HG03066 (cell line): ENCODE measurements at regions not wholly inside any gene's neighbourhood (a gene's known extent, or its start where the extent isn't known, plus 50 kb on each side); places are given as distances from the start of the nearest gene placed in this dataset.

Experiments used
- ATAC-seq: cut with Tn5 transposase; IDR thresholded peaks from one replicate; pipeline ENCODE4 v1.9.1; 2021; ENCODE audit warnings: low read depth; ENCODE audit not compliant: unreplicated experiment

DNA sequence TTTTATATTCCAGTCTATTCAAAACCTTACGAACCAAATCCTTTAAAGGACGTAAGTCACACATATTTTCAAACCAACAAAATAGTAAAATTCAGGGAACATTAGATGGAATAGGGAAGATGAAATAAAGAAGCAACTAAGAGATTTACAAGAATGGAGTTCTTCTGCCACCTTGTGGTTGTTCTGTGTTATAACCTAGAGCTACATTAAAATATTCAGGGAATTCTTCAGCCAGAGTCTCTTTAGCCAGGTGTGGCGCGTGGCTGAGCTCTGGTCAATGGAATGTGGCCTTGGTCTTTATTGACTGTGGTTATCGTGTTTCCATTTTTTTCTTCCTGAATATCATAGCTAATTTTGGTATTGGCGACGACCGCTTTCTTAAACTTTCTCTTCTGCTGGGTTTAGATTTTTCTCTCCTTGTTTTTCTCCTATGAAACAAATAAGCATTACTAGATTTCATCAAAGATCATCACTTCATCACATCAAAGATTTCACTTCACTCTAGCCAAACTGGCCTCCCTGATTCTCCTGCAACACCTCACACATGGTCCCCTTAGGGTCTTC is 221.3 kb downstream of the MRPL39 start:
- ATAC-seq: no peak

DNA sequence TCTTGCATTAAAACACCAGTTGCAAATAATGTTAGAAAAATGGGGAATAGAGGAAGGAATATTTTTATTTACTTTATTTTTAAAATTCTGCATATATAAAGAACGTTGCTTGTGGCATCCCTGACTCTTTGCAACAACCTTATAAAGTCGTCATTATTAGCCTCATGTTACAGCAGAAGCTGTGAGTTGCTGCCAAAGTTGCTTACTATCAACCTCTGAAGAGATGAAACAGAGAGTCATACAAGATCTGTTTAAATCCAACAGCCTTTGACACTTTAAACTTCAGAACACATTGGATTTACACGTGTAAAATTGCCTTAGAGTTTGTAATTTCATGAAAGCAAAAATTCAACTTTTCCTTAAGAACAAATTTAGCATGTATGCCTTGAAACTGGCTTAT is 221.9 kb downstream of the MRPL39 start:
- ATAC-seq: no peak

DNA sequence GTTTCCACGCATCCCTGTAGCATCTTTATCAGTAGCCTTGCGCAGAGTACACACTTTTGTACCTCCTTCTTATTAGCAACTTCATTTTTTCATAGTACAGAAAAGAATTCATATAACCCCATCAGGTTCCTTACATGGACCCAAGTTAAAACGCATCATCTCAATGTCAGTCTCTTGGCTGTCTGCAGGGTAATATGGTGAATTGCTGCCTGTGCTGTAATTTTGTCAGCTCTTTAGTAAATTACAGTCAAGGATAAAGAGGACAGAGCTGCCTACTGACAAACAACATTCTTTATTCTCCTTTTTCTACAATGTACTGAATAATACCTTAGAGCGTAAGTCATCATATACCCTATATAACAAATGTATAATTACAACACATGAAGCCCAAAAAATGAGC is 222.5 kb downstream of the MRPL39 start:
- ATAC-seq: no peak

DNA sequence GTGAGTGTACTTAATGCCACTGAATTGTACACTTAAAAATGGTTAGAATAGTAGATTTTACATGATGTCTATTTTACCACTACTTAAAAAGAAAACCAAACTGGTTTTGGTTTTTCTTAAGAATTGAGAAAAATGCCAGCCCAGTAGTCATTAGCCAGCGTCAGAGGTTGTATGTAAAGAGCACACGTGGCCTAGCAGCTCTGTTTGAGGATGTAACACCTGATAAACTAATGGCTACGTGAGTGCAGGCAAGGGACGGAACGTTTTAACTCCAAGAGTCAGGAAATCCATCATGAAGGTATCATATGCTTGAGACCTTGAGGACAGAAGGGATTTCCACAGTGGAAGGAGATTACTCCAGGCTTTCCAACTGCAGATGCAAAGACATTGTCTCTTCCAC is 223.7 kb downstream of the MRPL39 start:
- no peak for ATAC-seq

DNA sequence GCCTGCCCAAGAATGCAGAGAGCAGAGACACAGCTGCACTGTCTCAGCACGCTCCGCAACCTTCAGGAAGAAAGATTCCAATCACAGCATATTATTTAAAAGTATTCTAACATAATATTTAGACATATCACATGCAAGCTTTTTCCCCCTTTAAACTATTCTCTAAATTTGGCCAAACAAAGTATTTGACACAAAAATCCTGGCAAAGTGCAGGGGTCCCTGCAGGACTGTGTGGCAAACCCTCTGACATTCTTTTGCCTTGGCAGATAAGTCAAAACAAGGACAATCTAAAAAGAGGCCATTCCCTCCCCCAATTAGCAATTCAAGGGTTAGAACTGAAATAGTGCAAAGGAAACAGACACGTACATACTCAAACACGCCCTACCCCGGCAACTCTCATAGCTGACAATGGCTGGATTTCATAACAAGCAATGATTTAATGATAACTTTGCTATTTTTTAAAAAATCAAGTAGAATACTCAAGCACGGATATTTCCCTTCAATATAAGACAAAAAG is 225.3 kb downstream of the MRPL39 start:
- ATAC-seq: no peak

DNA sequence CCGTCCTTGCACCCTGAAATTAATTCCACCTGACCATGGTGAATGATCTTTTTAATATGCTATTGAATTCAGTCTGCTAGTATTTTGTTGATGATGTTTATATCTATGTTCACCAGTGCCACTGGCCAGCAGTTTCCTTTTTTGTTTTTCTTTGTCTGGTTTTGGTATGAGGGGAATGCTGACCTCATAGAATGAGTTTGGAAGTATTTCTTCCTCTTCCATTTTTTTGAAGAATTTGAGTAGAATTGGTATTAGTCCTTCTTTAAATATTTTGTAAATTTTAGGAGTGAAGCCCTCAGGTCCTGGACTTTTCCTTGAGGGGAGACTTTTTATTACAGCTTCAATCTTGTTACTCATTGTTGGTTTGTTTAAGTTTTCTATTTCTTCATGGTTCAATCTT is 231.6 kb downstream of the MRPL39 start:
- no peak for ATAC-seq

DNA sequence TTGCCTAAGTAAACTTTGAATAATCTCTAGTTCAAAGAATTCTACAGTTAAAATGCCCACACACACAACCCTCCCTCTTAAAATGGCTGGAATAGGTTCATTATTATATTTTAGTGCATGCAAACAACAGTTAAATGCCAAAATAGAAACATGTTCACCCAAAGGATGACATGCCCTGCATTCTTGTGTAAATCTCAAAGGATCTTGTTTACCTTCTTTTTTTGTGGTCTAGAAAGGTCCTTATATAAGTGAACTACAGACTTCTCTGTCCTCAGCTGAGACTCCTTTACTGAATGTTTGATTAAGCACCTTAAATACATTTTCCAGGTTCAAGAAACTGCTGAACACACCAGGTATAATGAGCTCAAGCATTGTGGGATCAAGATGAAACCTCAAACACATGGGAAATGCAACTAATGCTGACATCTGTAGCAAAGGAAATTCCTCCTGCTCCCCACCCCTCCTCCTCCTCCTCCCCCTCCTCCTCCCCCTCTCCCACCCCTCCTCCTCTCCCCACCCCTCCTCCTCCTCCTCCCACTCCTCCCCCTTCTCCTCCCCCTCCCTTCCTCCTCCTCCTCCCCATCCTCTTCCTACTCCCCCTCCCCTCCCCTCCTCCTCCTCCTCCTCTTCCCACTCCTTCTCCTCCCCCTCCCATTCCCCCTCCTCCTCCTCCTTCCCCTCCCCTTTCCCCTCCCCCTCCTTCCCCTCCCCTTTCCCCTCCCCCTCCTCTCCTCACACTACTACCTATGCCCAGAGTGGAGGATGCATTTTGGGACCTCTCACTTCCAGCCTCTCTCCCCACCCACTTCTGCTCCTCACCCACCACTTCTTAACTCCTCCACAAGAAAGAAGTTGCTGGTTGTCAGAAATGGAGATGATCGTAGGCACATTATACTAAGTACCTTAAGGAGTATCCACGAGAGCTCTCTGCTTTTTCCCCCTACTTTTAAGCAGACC is 233.9 kb downstream of the MRPL39 start:
- no peak for ATAC-seq

DNA sequence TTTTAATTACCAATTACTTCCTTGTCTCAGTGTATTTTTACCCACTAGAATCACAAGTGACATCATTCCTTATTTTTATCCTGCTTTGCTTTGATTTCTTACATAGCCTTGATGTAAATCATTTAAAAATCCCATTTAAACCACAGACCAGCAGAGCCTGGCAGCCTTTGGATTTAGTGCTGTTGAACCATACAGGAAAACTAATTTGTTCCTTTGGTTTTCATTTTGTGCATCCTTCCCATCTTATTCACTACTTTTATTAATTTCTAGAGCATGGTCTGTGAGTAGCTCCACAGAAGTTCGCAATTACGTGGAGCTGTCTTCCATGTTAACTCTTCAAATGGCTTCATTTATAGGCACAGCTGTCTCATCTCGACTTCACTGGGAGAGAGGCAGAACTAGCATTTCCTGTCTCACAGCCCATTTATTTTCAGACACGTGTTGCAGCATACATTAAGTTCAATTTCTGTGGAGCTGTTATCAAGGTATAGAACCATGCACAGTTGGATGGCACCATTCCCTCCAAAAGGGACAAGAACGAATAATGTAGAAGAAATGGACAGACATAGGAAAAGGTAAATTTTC is 235.3 kb downstream of the MRPL39 start:
- ATAC-seq: no peak

DNA sequence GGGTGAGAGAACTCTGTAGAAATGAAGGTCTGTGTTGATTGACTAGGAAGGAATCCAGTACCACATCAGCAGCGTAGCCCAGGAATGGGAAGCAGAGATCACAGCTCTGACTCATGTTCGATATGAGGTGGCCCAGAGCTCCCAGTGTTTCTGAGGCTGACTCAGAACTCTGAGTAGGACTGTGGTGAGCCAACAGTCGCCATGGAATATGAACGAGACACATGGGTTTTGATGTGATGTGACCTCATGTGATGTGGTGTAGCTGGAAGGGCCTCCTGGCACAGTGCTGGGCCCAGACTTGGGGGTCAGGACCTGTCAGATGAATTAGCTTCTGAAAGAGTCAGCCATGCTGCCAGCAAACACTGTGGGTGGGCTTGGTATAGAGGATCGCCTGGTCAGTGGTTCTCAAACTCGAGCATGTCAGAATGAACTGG is 237.0 kb downstream of the MRPL39 start:
- ATAC-seq: no peak

DNA sequence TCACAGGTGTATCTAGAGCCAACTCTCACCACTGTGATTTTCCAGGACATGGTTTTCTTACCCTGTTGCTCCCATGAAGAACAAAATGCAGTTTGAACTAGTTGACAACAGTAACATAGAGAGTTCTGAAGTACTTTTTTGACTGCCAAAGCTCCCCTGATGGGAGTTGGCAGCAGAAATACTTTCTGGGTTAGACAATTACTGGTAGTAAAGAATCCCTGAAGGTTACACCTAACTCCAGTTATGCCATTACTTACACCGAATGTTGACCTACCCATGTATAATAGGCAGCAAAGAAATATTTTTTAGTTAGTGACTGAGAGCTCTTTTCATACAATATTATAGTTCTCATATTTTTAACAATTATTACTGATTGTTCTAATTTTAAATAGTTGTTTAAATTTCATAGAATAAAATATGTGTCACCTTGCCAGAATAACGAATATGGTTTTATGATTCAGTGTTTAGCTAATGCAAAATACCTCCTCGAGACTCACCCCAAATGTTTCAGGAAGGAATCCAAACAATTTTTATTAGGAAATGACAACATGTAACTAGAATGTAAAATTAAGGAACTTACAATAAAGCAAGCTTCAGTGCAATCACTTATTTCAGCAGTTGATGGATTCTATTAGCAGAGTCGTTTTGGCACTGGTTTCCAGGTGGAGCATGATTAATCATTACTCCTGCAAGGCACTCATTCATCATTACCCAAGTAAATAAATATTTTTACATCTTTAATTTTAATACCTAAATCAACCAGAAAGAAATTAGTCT is 237.6 kb downstream of the MRPL39 start:
- no peak for ATAC-seq

DNA sequence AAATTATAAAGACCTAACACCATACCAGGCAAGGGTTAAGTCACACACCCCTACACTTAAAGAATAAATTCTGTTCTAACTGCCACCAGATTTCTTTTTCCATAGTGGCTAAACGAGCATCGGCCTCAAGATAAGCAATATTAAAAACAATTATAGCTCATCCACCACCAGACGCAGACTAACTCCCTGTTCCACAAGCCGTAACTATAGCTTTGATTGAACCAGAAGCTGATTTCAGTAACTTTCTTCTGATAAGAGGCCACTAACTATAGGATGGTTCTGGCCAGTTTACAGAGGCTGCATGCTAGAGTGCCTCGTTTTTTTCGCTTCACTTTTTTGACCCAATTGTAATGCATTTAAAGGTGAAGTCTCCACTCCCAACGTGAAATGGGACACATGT is 238.8 kb downstream of the MRPL39 start:
- no peak for ATAC-seq

DNA sequence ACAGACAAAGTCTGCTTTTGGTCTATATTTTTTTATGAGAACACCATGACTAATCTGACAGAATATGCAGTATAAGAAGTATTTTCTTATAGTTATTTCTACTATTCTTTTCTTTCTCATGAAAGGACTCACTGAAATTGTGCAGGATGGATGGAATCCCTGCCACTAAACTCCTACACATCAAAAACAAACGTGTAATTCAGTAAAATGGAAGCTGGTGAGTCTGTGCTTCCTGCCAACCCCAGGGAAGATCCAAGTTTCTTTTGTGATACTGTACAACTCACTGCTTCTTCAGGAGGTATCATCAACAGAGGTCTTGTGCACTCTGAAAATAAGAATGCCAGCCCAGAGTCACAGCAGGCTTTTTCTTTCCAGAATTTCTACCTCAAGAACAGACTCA is 241.2 kb downstream of the MRPL39 start:
- no peak for ATAC-seq

DNA sequence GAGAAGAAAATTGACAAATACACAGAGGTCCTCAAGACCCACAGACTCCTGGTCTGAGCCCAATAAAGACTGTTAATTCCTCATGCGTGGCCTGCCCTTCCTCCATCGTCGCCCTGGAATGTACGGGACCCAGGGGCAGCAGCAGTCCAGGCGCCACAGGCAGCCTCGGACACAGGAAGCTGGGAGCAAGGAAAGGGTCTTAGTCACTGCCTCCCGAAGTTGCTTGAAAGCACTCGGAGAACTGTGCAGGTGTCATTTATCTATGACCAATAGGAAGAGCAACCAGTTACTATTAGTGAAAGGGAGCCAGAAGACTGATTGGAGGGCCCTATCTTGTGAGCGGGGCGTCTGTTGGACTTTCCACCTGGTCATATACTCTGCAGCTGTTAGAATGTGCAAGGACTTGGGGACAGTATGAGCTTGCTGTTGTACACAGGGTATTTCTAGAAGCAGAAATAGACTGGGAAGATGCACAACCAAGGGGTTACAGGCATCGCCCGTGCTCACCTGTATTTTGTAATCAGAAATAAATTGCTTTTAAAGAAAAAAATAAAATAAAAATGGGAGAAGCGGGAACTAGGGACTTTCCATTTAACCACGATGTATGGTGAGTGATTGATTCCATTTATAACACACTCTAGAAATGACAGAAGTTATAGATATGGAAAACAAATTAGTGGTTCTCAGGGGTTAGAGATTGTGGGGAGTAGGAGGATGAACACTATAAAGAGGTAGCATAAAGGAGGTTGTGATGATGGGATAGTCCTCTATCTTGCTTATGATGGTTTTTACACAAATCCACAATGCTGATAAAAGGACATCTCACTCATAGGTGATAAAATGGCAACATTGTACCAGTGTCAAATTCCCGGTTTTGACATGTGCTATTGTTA is 244.7 kb downstream of the MRPL39 start:
- no peak for ATAC-seq

DNA sequence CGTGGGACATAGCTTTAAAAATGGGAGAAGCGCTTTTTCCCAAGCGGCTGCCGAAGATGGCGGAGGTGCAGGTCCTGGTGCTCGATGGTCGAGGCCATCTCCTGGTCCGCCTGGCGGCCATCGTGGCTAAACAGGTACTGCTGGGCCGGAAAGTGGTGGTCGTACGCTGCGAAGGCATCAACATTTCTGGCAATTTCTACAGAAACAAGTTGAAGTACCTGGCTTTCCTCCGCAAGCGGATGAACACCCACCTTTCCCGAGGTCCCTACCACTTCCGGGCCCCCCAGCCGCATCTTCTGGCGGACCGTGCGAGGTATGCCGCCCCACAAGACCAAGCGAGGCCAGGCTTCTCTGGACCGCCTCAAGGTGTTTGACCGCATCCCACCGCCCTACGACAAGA is 245.5 kb downstream of the MRPL39 start:
- no peak for ATAC-seq

DNA sequence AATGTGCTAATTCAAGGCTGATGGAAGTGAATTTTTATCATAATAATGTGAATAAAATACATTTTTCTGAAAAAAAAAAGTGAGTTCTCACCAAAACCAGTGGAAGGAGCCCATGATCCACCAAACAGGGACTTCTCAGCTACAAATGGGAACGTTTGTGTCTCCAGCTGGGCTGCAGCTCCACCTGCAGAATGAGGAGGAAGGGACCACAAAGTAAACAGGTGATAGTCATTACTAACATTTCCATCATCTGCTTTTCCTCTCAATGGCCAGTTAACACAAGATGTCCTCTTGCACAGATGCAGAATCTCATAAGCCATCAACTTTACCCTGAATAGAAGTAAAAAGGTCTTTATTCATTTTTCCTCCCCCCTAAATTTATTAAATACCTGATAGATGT is 246.2 kb downstream of the MRPL39 start:
- ATAC-seq: no peak

DNA sequence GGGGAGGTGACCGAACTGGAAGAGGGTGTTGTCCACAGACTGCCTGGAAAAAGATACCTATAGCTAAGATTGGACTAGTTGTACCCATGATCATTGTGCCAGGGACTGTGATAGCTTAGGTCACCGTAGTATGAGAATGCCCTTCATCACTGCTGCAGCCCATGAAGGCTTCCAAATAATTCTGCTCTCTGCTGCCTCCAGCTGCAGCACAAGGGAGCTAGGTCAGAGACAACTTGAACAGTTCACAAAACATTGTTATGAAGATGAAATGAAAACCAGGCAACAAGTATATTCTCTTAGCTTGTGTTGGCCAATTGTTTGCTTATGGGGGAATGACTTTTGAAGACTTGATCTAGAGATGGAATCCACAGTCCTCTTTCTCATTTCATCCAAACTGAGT is 246.7 kb downstream of the MRPL39 start:
- ATAC-seq: no peak

DNA sequence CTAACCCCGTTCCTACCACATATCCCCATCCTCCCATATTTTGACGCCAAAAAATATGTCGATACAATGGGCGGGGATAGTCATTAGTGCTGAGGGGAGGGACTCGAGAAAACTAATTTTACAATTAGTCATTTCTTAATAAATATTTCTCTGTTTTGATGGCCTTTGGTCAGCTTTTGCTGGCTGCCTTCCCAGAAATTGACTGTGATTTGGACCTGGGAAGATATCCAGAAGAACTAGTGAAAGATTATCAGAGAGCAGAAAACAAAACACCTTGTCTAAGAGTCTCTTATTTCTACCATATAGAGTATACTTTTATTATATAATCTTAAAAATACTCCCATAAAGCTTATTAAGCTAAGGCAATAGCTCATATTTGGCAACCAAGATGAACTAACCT is 247.6 kb downstream of the MRPL39 start:
- no peak for ATAC-seq

DNA sequence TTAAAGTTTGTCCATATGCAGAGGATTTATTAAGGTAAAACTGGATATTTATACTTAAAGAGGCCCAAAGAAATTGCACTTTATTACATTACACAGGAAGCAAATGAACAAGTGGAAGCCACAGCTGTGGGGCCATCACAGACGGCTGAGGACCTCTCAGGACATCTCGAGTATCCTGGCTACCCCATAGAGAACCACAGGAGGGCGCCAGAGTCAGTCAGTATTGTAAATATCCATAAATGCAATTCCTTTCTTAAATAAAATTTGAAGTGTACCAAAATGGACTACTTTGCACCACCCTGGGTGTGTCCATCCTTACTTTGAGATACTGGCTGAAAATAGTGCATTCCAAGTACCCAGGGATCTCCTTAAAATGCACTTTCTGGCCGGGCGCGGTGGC is 257.2 kb downstream of the MRPL39 start:
- peak; percentile 54 for ATAC-seq

DNA sequence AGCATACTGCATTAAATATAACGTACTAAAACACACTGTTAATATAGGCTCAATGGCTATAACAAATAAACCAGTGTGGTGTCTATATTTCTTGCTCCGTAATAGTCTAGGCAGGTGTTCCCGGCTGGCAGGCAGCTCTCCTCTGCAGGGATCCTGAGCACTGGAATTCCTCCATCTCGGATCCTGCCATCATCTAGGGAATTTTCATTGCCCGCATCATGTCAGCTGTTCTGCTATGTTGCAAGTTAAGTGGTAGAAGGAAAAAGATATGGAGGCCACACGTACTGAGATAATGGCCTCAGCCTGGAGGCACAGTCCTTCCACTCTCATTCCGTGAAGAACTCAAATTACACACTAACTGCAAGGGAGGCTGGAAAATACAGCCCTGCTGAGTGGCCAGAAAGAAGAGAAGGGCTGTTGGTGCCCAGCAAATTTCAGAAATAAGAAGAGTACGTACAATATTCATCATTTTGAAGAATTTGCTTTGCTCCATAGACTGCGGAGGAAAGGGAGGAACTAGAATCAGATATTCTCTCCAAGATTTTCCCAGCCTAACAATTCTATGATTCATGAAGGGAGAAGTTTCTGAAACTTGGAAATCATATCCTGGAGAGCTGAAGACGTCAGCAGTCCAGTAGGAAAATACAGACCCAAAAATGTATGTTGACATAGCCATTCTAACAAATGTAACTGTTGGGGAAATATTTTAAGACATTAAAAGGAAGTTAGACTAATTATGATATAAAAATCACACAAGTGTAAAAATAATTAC is 263.3 kb downstream of the MRPL39 start:
- ATAC-seq: no peak
